ENCODE measurements at regions not wholly inside any gene's neighbourhood (a gene's known extent, or its start where the extent isn't known, plus 50 kb on each side); places are given as distances from the start of the nearest gene placed in this dataset.

DNA sequence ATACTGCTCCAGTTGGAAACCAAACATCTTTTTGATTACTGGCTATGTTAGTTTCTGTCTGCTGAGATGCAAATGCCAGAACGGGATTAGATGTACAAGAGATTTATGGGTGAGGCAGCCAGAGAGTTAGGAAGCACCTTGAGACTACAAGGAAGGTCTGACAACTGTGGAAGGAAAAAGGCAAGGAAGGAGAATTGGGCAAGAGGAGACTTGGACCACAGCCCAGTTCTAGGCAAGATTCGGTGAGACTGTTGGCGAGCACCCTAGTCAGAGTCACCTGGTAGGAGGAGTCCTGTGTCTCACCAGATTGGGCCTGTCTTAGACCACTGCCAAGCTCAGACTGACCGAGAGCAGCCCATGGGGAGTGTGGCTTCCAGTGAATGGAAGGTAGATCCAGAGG lies 91.8 kb upstream of the F13A1 start:
- Histone ChIP-seq H3K9ac (no peak overlapping the region), H3K79me2 (ENCODE audit: insufficient read depth, low read depth) (no peaks in the 10 kb centered on the region), H3K27ac (no peak overlapping the region), H4K20me1 (ENCODE audit: insufficient read depth) (no peaks in the 10 kb centered on the region), H3K36me3 (ENCODE audit: insufficient read depth) (no peaks in the 10 kb centered on the region), H3K4me2 (no peak overlapping the region), H3K27me3 (ENCODE audit: insufficient read depth, low read depth) (no peaks in the 10 kb centered on the region), H2AFZ (ENCODE audit: low read depth) (no peak overlapping the region), H3K4me1 (ENCODE audit: low read depth, poor library complexity, severe bottlenecking) (no peaks in the 10 kb centered on the region), H3K4me3 (IDR thresholded peaks at IDR 0.05; ENCODE audit: insufficient read depth, low read depth, low read length) (no peak overlapping the region)
- TF ChIP-seq, protein P1, sequence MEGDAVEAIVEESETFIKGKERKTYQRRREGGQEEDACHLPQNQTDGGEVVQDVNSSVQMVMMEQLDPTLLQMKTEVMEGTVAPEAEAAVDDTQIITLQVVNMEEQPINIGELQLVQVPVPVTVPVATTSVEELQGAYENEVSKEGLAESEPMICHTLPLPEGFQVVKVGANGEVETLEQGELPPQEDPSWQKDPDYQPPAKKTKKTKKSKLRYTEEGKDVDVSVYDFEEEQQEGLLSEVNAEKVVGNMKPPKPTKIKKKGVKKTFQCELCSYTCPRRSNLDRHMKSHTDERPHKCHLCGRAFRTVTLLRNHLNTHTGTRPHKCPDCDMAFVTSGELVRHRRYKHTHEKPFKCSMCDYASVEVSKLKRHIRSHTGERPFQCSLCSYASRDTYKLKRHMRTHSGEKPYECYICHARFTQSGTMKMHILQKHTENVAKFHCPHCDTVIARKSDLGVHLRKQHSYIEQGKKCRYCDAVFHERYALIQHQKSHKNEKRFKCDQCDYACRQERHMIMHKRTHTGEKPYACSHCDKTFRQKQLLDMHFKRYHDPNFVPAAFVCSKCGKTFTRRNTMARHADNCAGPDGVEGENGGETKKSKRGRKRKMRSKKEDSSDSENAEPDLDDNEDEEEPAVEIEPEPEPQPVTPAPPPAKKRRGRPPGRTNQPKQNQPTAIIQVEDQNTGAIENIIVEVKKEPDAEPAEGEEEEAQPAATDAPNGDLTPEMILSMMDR (conservative IDR thresholded peaks at IDR 0.05; ENCODE audit: low read depth, low read length), result no peak

DNA sequence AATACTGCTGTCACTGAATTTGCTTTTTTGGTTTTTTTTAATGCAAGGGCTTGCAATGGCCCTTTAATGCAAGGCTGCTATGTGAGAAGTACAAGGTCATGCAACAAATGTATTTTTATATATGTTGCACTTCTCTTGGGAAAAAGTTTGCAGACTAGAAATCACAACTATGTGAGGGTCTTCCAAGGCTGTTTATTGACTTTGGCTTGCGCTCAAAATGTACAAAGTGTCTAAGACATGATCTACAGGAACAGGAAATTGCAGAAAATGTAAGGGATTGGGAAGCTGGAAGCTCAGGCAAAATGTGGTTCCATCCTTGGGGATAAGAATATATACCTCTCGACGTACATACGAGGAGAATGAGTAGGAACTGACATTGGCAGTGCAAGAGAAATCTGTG lies 92.2 kb upstream of the F13A1 start:
- H3K36me3 ChIP-seq (ENCODE audit: insufficient read depth), result no peaks in the 10 kb centered on the region
- H4K20me1 ChIP-seq (ENCODE audit: insufficient read depth), result no peaks in the 10 kb centered on the region
- H3K79me2 ChIP-seq (ENCODE audit: insufficient read depth, low read depth), result no peaks in the 10 kb centered on the region
- no peak overlapping the region for H2AFZ ChIP-seq (ENCODE audit: low read depth)
- no peak overlapping the region for H3K27ac ChIP-seq
- no peak overlapping the region for H3K9ac ChIP-seq
- no peaks in the 10 kb centered on the region for H3K4me1 ChIP-seq (ENCODE audit: low read depth, poor library complexity, severe bottlenecking)
- H3K27me3 ChIP-seq (ENCODE audit: insufficient read depth, low read depth), result no peaks in the 10 kb centered on the region
- H3K4me3 ChIP-seq (IDR thresholded peaks at IDR 0.05; ENCODE audit: insufficient read depth, low read depth, low read length), result no peak overlapping the region
- H3K4me2 ChIP-seq, result no peak overlapping the region
- TF ChIP-seq, protein P1 (conservative IDR thresholded peaks at IDR 0.05; ENCODE audit: low read depth, low read length), result no peak

- no peaks in the 10 kb centered on the region for H3K79me2 ChIP-seq (ENCODE audit: insufficient read depth, low read depth)
- no peaks in the 10 kb centered on the region for H4K20me1 ChIP-seq (ENCODE audit: insufficient read depth)
- TF ChIP-seq, protein P1 (conservative IDR thresholded peaks at IDR 0.05; ENCODE audit: low read depth, low read length), result no peak
- H3K27ac ChIP-seq, result no peak overlapping the region
- no peaks in the 10 kb centered on the region for H3K4me1 ChIP-seq (ENCODE audit: low read depth, poor library complexity, severe bottlenecking)
- no peak overlapping the region for H3K4me2 ChIP-seq
- H3K4me3 ChIP-seq (IDR thresholded peaks at IDR 0.05; ENCODE audit: insufficient read depth, low read depth, low read length), result no peak overlapping the region
- no peaks in the 10 kb centered on the region for H3K36me3 ChIP-seq (ENCODE audit: insufficient read depth)
- no peaks in the 10 kb centered on the region for H3K27me3 ChIP-seq (ENCODE audit: insufficient read depth, low read depth)
- H3K9ac ChIP-seq, result no peak overlapping the region
- no peak overlapping the region for H2AFZ ChIP-seq (ENCODE audit: low read depth)
These were observed 94.5 kb upstream of the F13A1 start for GRCh38 chr6:6414931-6415330.

- Histone ChIP-seq H3K36me3 (ENCODE audit: insufficient read depth) (no peaks in the 10 kb centered on the region), H4K20me1 (ENCODE audit: insufficient read depth) (no peaks in the 10 kb centered on the region), H3K27me3 (ENCODE audit: insufficient read depth, low read depth) (no peaks in the 10 kb centered on the region), H3K4me2 (no peak overlapping the region), H2AFZ (ENCODE audit: low read depth) (no peak overlapping the region), H3K79me2 (ENCODE audit: insufficient read depth, low read depth) (no peaks in the 10 kb centered on the region), H3K4me1 (ENCODE audit: low read depth, poor library complexity, severe bottlenecking) (no peaks in the 10 kb centered on the region), H3K9ac (no peak overlapping the region), H3K27ac (no peak overlapping the region), H3K4me3 (IDR thresholded peaks at IDR 0.05; ENCODE audit: insufficient read depth, low read depth, low read length) (no peak overlapping the region)
- TF ChIP-seq, protein P1 (conservative IDR thresholded peaks at IDR 0.05; ENCODE audit: low read depth, low read length), result no peak
These were observed 97.0 kb upstream of the F13A1 start for GRCh38 chr6:6417475-6417874.

DNA sequence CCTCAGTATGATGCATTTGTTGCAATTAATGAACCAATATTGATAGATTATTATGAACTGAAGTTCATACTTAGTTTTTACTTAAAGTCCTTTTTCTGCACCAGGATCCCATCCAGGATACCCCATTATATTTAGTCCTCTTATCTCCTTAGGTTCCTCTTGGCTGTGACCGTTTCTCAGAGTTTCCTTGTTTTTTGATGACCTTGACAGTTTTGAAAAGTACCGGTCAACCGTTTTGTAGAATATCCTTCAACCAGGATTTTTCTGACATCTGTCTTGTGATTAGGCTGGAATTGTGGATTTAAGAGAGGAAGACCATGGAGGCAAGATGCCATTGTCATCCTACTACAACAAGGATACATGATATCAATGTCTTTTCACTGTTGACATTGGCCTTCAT lies 98.0 kb upstream of the F13A1 start:
- TF ChIP-seq, protein P1 (conservative IDR thresholded peaks at IDR 0.05; ENCODE audit: low read depth, low read length), result no peak
- Histone ChIP-seq H2AFZ (ENCODE audit: low read depth) (no peak overlapping the region), H4K20me1 (ENCODE audit: insufficient read depth) (no peaks in the 10 kb centered on the region), H3K79me2 (ENCODE audit: insufficient read depth, low read depth) (no peaks in the 10 kb centered on the region), H3K4me1 (ENCODE audit: low read depth, poor library complexity, severe bottlenecking) (no peaks in the 10 kb centered on the region), H3K36me3 (ENCODE audit: insufficient read depth) (no peaks in the 10 kb centered on the region), H3K4me2 (no peak overlapping the region), H3K27me3 (ENCODE audit: insufficient read depth, low read depth) (no peaks in the 10 kb centered on the region), H3K9ac (no peak overlapping the region), H3K27ac (no peak overlapping the region), H3K4me3 (IDR thresholded peaks at IDR 0.05; ENCODE audit: insufficient read depth, low read depth, low read length) (no peak overlapping the region)
